SH-SY5Y (cell line): ENCODE measurements at regions not wholly inside any gene's neighbourhood (a gene's known extent, or its start where the extent isn't known, plus 50 kb on each side); places are given as distances from the start of the nearest gene placed in this dataset.

Experiments used
- GATA2 ChIP-seq: IDR thresholded peaks from 2 replicates; pipeline ENCODE4 v1.6.1; 2011; ENCODE audit warnings: mild to moderate bottlenecking, low read depth, low read length
- GATA3 ChIP-seq: IDR thresholded peaks from 2 replicates; pipeline ENCODE4 v1.6.1; 2011; ENCODE audit warnings: low read depth, mild to moderate bottlenecking, low read length, moderate library complexity

- TF ChIP-seq GATA2 (no peak), GATA3 (no peak)
Observed at GRCh38 chr2:146990311-146991054, 854.3 kb upstream of the ACVR2A start.
